ENCODE measurements at regions not wholly inside any gene's neighbourhood (a gene's known extent, or its start where the extent isn't known, plus 50 kb on each side); places are given as distances from the start of the nearest gene placed in this dataset.

GRCh38 chr9:80501635-80502034, 929.9 kb downstream of the TLE4 start:
- H3K9me3 Mint-ChIP-seq = peaks cover 6% of the 10 kb centered on the region
- Histone ChIP-seq H3K4me3 (ENCODE audit: low read length) (no peak overlapping the region), H3K4me1 (ENCODE audit: insufficient read depth, low read length) (no peaks in the 10 kb centered on the region), H3K27ac (ENCODE audit: low read depth in 1 of 2, low read length in 2 of 2) (no peak overlapping the region), H3K9me3 (ENCODE audit: control insufficient read depth in 1 of 2, insufficient read depth in 1 of 2, low read length in 2 of 2) (peaks cover 0 to 5% of the 10 kb centered on the region in 2 experiments), H3K27me3 (ENCODE audit: control insufficient read depth in 1 of 2, insufficient read depth in 2 of 2, low read length in 2 of 2) (no peaks in the 10 kb centered on the region), H3K36me3 (ENCODE audit: insufficient read depth, low read length) (no peaks in the 10 kb centered on the region)
- no peaks in the 10 kb centered on the region for H3K36me3 Mint-ChIP-seq (ENCODE audit: low read depth)
- no peak overlapping the region for H3K27ac Mint-ChIP-seq
- ChIA-PET CTCF (no interaction called here), POLR2A (no interaction called here)
- no peaks in the 10 kb centered on the region for H3K27me3 Mint-ChIP-seq
- no peaks in the 10 kb centered on the region for H3K4me1 Mint-ChIP-seq (ENCODE audit: low read depth)
- ATAC-seq (ENCODE audit: poor library complexity) (no peak), DNase-seq (no peak)
- TF ChIP-seq CTCF (IDR thresholded peaks at IDR 0.05) = no peak
- intact Hi-C loops (cut with DNase I, micrococcal nuclease) = no loop called here
- no peak overlapping the region for H3K4me3 Mint-ChIP-seq

GRCh38 chr9:80500300-80500699, 928.5 kb downstream of the TLE4 start:
- TF ChIP-seq CTCF (IDR thresholded peaks at IDR 0.05) = no peak
- no peaks in the 10 kb centered on the region for H3K27me3 Mint-ChIP-seq
- DNase-seq = no peak
- intact Hi-C loops (cut with DNase I, micrococcal nuclease) = no loop called here
- no peaks in the 10 kb centered on the region for H3K36me3 ChIP-seq (ENCODE audit: insufficient read depth, low read length)
- H3K9me3 ChIP-seq (ENCODE audit: control insufficient read depth in 1 of 2, insufficient read depth in 1 of 2, low read length in 2 of 2) = peaks cover 0 to 6% of the 10 kb centered on the region in 2 experiments
- ATAC-seq (ENCODE audit: poor library complexity) = no peak
- no peak overlapping the region for H3K27ac Mint-ChIP-seq
- POLR2A ChIA-PET = no interaction called here
- no peaks in the 10 kb centered on the region for H3K36me3 Mint-ChIP-seq (ENCODE audit: low read depth)
- H3K9me3 Mint-ChIP-seq = peaks cover 13% of the 10 kb centered on the region
- H3K4me1 ChIP-seq (ENCODE audit: insufficient read depth, low read length) = no peaks in the 10 kb centered on the region
- CTCF ChIA-PET = no interaction called here
- H3K4me1 Mint-ChIP-seq (ENCODE audit: low read depth) = no peaks in the 10 kb centered on the region
- H3K4me3 ChIP-seq (ENCODE audit: low read length) = no peak overlapping the region
- H3K27ac ChIP-seq (ENCODE audit: low read depth in 1 of 2, low read length in 2 of 2) = no peak overlapping the region
- H3K4me3 Mint-ChIP-seq = no peak overlapping the region
- no peaks in the 10 kb centered on the region for H3K27me3 ChIP-seq (ENCODE audit: control insufficient read depth in 1 of 2, insufficient read depth in 2 of 2, low read length in 2 of 2)

GRCh38 chr9:80498001-80498555, 926.3 kb downstream of the TLE4 start:
- Histone ChIP-seq H3K4me1 (ENCODE audit: insufficient read depth, low read length) (no peaks in the 10 kb centered on the region), H3K4me3 (ENCODE audit: low read length) (no peak overlapping the region), H3K9me3 (ENCODE audit: control insufficient read depth in 1 of 2, insufficient read depth in 1 of 2, low read length in 2 of 2) (peaks cover 0 to 6% of the 10 kb centered on the region in 2 experiments), H3K36me3 (ENCODE audit: insufficient read depth, low read length) (no peaks in the 10 kb centered on the region), H3K27ac (ENCODE audit: low read depth in 1 of 2, low read length in 2 of 2) (no peak overlapping the region), H3K27me3 (ENCODE audit: control insufficient read depth in 1 of 2, insufficient read depth in 2 of 2, low read length in 2 of 2) (no peaks in the 10 kb centered on the region)
- H3K36me3 Mint-ChIP-seq (ENCODE audit: low read depth) = no peaks in the 10 kb centered on the region
- H3K27ac Mint-ChIP-seq = no peak overlapping the region
- H3K4me3 Mint-ChIP-seq = no peak overlapping the region
- no peak for DNase-seq
- CTCF ChIA-PET = no interaction called here
- peaks cover 15% of the 10 kb centered on the region for H3K9me3 Mint-ChIP-seq
- no peaks in the 10 kb centered on the region for H3K4me1 Mint-ChIP-seq (ENCODE audit: low read depth)
- POLR2A ChIA-PET = no interaction called here
- no peak for ATAC-seq (ENCODE audit: poor library complexity)
- no peaks in the 10 kb centered on the region for H3K27me3 Mint-ChIP-seq
- TF ChIP-seq CTCF (IDR thresholded peaks at IDR 0.05) = no peak
- intact Hi-C loops (cut with DNase I, micrococcal nuclease) = no loop called here

All from CD4-positive, alpha-beta T cell (primary cell).